WTC11 (cell line): ENCODE measurements at regions not wholly inside any gene's neighbourhood (a gene's known extent, or its start where the extent isn't known, plus 50 kb on each side); places are given as distances from the start of the nearest gene placed in this dataset.

Experiments used
- ATAC-seq: fragments of 200-7000 bp; cut with Tn5 transposase; 2 replicates; pipeline ENCODE4 v1.10.0; 2021; ENCODE audit warnings: mild to moderate bottlenecking, moderate library complexity
- CTCF ChIA-PET: fragments of 300-600 bp; sonication (Branson Sonifier 250); formaldehyde crosslinking; loops from one replicate; lab custom pipeline; 2021; ENCODE audit warnings: antibody characterized with exemption; lab: Charles Lee
- POLR2A ChIA-PET: fragments of 350-600 bp; sonication (Branson Sonifier 250); formaldehyde crosslinking; loops from one replicate; lab custom pipeline; 2021; ENCODE audit warnings: antibody characterized with exemption; lab: Charles Lee
- DNase-seq: peaks from one replicate; pipeline ENCODE4 v3.0.0; 2021; ENCODE audit warnings: low spot score
- H3K27ac Mint-ChIP-seq: 2 replicates; pipeline ENCODE4 v1.8.0; 2021; ENCODE audit warnings: mixed read lengths
- H3K27me3 Mint-ChIP-seq: 2 replicates; pipeline ENCODE4 v1.8.0; 2021; ENCODE audit warnings: low read depth, mild to moderate bottlenecking, moderate library complexity, mixed read lengths
- H3K36me3 Mint-ChIP-seq: 2 replicates; pipeline ENCODE4 v1.8.0; 2021; ENCODE audit warnings: mixed read lengths
- H3K4me1 Mint-ChIP-seq: 2 replicates; pipeline ENCODE4 v1.8.0; 2022; ENCODE audit warnings: mixed read lengths
- H3K4me3 Mint-ChIP-seq: 2 replicates; pipeline ENCODE4 v1.8.0; 2021; ENCODE audit warnings: mild to moderate bottlenecking, moderate library complexity, mixed read lengths
- H3K9me3 Mint-ChIP-seq: 2 replicates; pipeline ENCODE4 v1.8.0; 2021; ENCODE audit warnings: mixed read lengths
- ATF1 ChIP-seq: sonication (generic); formaldehyde crosslinking; IDR thresholded peaks from 2 replicates; pipeline ENCODE4 v1.8.1; 2023; ENCODE audit warnings: mild to moderate bottlenecking, moderate library complexity, missing genetic modification reagents
- ESRRA ChIP-seq: sonication (generic); formaldehyde crosslinking; IDR thresholded peaks from 2 replicates; pipeline ENCODE4 v1.8.1; 2022; ENCODE audit warnings: mild to moderate bottlenecking, missing genetic modification reagents, borderline replicate concordance
- JUN ChIP-seq: sonication (generic); formaldehyde crosslinking; IDR thresholded peaks from 2 replicates; pipeline ENCODE4 v1.8.0; 2023; ENCODE audit warnings: mild to moderate bottlenecking, missing genetic modification reagents
- KAT7 ChIP-seq: sonication (generic); formaldehyde crosslinking; IDR thresholded peaks from 2 replicates; pipeline ENCODE4 v1.8.1; 2023; ENCODE audit warnings: missing genetic modification reagents, mild to moderate bottlenecking, borderline replicate concordance
- MXD4 ChIP-seq: fragments of 250-450 bp; sonication (Bioruptor Pico); IDR thresholded peaks from 2 replicates; pipeline ENCODE4 v1.8.0; 2021; ENCODE audit warnings: mild to moderate bottlenecking, moderate library complexity, borderline replicate concordance
- NFATC4 ChIP-seq: fragments of 250-450 bp; sonication (Bioruptor Pico); IDR thresholded peaks from 2 replicates; pipeline ENCODE4 v1.9.0; 2021; ENCODE audit warnings: mild to moderate bottlenecking
- RORB ChIP-seq: fragments of 250-450 bp; sonication (Bioruptor Pico); IDR thresholded peaks from 2 replicates; pipeline ENCODE4 v1.9.0; 2021; ENCODE audit warnings: mild to moderate bottlenecking
- SP1 ChIP-seq: sonication (generic); formaldehyde crosslinking; conservative IDR thresholded peaks from 2 replicates; pipeline ENCODE4 v1.8.1; 2022; ENCODE audit warnings: missing genetic modification reagents
- TEAD1 ChIP-seq: sonication (generic); formaldehyde crosslinking; IDR thresholded peaks from 2 replicates; pipeline ENCODE4 v1.8.0; 2022; ENCODE audit warnings: mild to moderate bottlenecking, missing genetic modification reagents
- ZNF138 ChIP-seq: sonication (generic); formaldehyde crosslinking; conservative IDR thresholded peaks from 2 replicates; pipeline ENCODE4 v1.8.1; 2022; ENCODE audit warnings: mild to moderate bottlenecking, moderate library complexity, missing genetic modification reagents
- ZNF263 ChIP-seq: sonication (generic); formaldehyde crosslinking; IDR thresholded peaks from 2 replicates; pipeline ENCODE4 v1.8.1; 2022; ENCODE audit warnings: low read depth, mild to moderate bottlenecking, moderate library complexity, missing genetic modification reagents
- ZNF317 ChIP-seq: sonication (generic); formaldehyde crosslinking; IDR thresholded peaks from 2 replicates; pipeline ENCODE4 v1.8.1; 2023; ENCODE audit warnings: low read depth, mild to moderate bottlenecking, moderate library complexity, missing genetic modification reagents, borderline replicate concordance
- ZNF396 ChIP-seq: fragments of 250-450 bp; sonication (Bioruptor Pico); IDR thresholded peaks from 2 replicates; pipeline ENCODE4 v1.8.0; 2021; ENCODE audit warnings: mild to moderate bottlenecking, moderate library complexity, borderline replicate concordance
- ZNF416 ChIP-seq: fragments of 250-450 bp; sonication (Bioruptor Pico); IDR thresholded peaks from 2 replicates; pipeline ENCODE4 v1.9.0; 2021; ENCODE audit warnings: mild to moderate bottlenecking, inconsistent platforms
- ZNF423 ChIP-seq: fragments of 250-450 bp; sonication (Bioruptor Pico); IDR thresholded peaks from 2 replicates; pipeline ENCODE4 v2.1.2; 2022; ENCODE audit warnings: mild to moderate bottlenecking, moderate library complexity
- ZNF671 ChIP-seq: fragments of 250-450 bp; sonication (Bioruptor Pico); IDR thresholded peaks from 2 replicates; pipeline ENCODE4 v1.8.0; 2021; ENCODE audit warnings: mild to moderate bottlenecking
- TF ChIP-seq, protein P1 (sequence below): fragments of 250-450 bp; sonication (Bioruptor Pico); IDR thresholded peaks from 2 replicates; pipeline ENCODE4 v1.8.0; 2021; ENCODE audit warnings: mild to moderate bottlenecking
- TF ChIP-seq, protein P2 (sequence below): fragments of 250-450 bp; sonication (Bioruptor Pico); conservative IDR thresholded peaks from 2 replicates; pipeline ENCODE4 v1.9.0; 2021; ENCODE audit warnings: mild to moderate bottlenecking

DNA sequence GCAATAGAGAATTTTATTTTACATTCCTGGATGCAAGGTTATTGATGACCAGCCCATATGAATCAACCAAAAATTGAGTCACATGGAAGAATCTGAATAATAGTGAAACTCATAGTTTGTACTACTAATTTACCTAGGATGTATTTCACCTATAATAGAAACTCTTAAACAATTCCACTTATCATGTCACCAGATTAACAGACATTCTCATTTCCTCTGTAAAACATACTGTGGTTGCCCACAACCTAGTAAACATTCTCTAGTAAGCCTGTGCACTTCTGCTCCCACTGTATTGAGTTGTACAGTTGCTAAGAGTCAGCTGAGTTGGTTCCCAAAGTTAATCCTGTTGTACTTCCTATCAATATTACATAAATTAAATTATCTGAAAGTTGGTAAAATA, 196.6 kb upstream of the TMTC1 start:
- POLR2A ChIA-PET, result no interaction called here
- TF ChIP-seq JUN (CRISPR knock-in tag), result no peak
- TF ChIP-seq, protein P1, sequence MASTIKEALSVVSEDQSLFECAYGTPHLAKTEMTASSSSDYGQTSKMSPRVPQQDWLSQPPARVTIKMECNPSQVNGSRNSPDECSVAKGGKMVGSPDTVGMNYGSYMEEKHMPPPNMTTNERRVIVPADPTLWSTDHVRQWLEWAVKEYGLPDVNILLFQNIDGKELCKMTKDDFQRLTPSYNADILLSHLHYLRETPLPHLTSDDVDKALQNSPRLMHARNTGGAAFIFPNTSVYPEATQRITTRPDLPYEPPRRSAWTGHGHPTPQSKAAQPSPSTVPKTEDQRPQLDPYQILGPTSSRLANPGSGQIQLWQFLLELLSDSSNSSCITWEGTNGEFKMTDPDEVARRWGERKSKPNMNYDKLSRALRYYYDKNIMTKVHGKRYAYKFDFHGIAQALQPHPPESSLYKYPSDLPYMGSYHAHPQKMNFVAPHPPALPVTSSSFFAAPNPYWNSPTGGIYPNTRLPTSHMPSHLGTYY (CRISPR knock-in tag), result no peak
- no peak for TF ChIP-seq ZNF138 (CRISPR knock-in tag)
- no peak for TF ChIP-seq ESRRA (CRISPR knock-in tag)
- TF ChIP-seq TEAD1 (CRISPR knock-in tag), result no peak
- TF ChIP-seq, all 79 proteins: peak for 0
- Mint-ChIP-seq H3K4me3 (no peak overlapping the region), H3K27me3 (no peaks in the 10 kb centered on the region), H3K36me3 (no peaks in the 10 kb centered on the region), H3K27ac (no peak overlapping the region), H3K9me3 (peaks cover 26% of the 10 kb centered on the region), H3K4me1 (no peaks in the 10 kb centered on the region)
- CTCF ChIA-PET, result no interaction called here
- DNase-seq, result no peak
- no peak for ATAC-seq

GRCh38 chr12:29971446-29971845, 187.7 kb upstream of the TMTC1 start:
- POLR2A ChIA-PET, result no interaction called here
- Mint-ChIP-seq H3K27ac (no peak overlapping the region), H3K36me3 (peaks cover 12% of the 10 kb centered on the region), H3K4me3 (no peak overlapping the region), H3K27me3 (no peaks in the 10 kb centered on the region), H3K4me1 (peaks cover 4% of the 10 kb centered on the region), H3K9me3 (peaks cover 20% of the 10 kb centered on the region)
- CTCF ChIA-PET, result interaction anchor here (0.6 kb wide), 1 partner anchor 20 kb away, joined by 3 read pairs; no protein-coding TSS in a partner anchor
- no peak for DNase-seq
- TF ChIP-seq ZNF396 (no peak), ZNF263 (CRISPR knock-in tag) (no peak), MXD4 (CRISPR knock-in tag) (no peak), RORB (no peak), ATF1 (CRISPR knock-in tag) (no peak), ZNF416 (CRISPR knock-in tag) (no peak), NFATC4 (CRISPR knock-in tag) (no peak), ZNF423 (CRISPR knock-in tag) (no peak)
- TF ChIP-seq, protein P2, sequence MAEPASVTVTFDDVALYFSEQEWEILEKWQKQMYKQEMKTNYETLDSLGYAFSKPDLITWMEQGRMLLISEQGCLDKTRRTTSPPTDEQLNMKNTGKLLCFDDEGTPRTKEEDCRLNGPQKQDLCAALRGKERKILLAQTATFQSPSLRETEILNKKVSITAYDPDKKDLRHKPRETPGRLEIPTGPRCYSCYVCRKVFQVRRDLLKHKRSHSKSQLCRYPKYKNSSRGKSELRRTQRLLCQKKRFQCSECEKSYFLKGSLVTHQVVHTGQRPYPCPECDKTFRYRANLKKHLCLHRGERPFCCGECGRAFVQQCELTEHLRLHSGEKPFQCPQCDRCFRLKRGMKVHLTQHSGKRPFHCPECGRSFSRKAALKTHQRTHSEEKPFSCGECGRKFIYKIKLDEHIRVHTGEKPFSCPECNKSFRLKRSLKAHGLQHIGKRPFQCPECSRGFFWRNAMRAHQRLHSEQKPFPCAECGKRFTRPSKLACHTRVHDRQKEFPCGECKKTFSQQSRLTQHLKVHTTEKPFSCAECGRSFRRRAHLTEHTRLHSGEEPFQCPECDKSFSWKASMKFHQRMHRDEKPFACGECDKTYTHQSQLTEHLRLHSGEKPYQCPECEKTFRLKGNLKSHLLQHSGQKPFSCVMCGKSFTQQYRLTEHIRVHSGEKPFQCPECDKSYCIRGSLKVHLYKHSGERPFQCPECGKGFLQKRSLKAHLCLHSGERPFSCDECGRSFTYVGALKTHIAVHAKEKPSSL, result no peak
- ATAC-seq, result no peak

- no peak overlapping the region for H3K4me3 Mint-ChIP-seq
- CTCF ChIA-PET, result no interaction called here
- peaks cover 12% of the 10 kb centered on the region for H3K36me3 Mint-ChIP-seq
- no peak for ATAC-seq
- no peak for TF ChIP-seq ZNF317 (CRISPR knock-in tag)
- TF ChIP-seq NFATC4 (CRISPR knock-in tag), result no peak
- no peak for TF ChIP-seq ZNF671 (CRISPR knock-in tag)
- no peak for TF ChIP-seq SP1
- TF ChIP-seq KAT7 (CRISPR knock-in tag), result no peak
- no peak for TF ChIP-seq ESRRA (CRISPR knock-in tag)
- peaks cover 4% of the 10 kb centered on the region for H3K4me1 Mint-ChIP-seq
- no peak for DNase-seq
- H3K27ac Mint-ChIP-seq, result no peak overlapping the region
- no peaks in the 10 kb centered on the region for H3K27me3 Mint-ChIP-seq
- POLR2A ChIA-PET, result no interaction called here
- peaks cover 16% of the 10 kb centered on the region for H3K9me3 Mint-ChIP-seq
These were observed 186.8 kb upstream of the TMTC1 start for GRCh38 chr12:29970501-29970900.

- Mint-ChIP-seq H3K27ac (no peak overlapping the region), H3K27me3 (no peaks in the 10 kb centered on the region), H3K4me3 (no peak overlapping the region), H3K9me3 (no peaks in the 10 kb centered on the region), H3K4me1 (no peaks in the 10 kb centered on the region), H3K36me3 (no peaks in the 10 kb centered on the region)
- POLR2A ChIA-PET, result no interaction called here
- ATAC-seq (no peak), DNase-seq (no peak)
- CTCF ChIA-PET, result no interaction called here
- TF ChIP-seq ZNF317 (CRISPR knock-in tag), result no peak
These were observed 178.7 kb upstream of the TMTC1 start for GRCh38 chr12:29962276-29963035.
